ENCODE measurements at regions not wholly inside any gene's neighbourhood (a gene's known extent, or its start where the extent isn't known, plus 50 kb on each side); places are given as distances from the start of the nearest gene placed in this dataset.
"Not testable (repeated sequence)": the region's sequence is repeated elsewhere in the genome, so short reads cannot be mapped to it uniquely, and the experiment has no call there.

- no peak for DNase-seq
These were observed 204.9 kb downstream of the DAD1 start for GRCh38 chr14:22384167-22384549.

DNA sequence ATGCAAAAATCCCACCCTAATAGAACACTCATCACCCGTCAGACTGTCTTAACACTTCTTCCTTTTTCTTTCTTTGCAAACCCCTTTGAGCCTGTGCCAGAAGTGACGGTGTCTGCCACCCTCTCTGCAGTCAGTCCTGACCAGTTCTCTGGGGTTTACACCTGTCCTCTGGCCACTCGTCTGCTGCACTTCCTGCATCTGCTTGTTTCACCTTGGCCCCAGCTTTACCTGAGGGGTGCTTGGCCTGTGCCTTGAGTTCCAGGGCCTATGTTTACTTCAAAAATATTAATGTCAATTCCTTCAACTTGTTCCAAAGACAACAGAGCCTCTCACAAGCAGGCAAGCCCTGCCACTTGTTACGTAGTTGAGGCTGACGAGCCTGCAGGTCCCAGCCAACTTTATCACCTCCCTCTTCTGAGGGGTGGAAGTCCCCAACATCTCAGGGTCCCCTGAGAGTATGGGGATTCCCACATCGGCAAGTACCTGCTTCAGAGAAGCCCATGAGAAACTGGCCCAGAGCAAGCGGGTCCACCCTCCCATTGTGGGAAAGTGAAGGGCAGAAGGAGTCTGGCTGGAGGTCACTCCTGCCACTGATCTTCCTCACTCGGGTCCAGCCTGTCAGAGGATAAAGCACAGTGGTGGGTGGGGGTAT is 205.4 kb downstream of the DAD1 start:
- DNase-seq = no peak

- no peak for DNase-seq
These were observed 206.1 kb downstream of the DAD1 start for GRCh38 chr14:22382955-22383354.

DNA sequence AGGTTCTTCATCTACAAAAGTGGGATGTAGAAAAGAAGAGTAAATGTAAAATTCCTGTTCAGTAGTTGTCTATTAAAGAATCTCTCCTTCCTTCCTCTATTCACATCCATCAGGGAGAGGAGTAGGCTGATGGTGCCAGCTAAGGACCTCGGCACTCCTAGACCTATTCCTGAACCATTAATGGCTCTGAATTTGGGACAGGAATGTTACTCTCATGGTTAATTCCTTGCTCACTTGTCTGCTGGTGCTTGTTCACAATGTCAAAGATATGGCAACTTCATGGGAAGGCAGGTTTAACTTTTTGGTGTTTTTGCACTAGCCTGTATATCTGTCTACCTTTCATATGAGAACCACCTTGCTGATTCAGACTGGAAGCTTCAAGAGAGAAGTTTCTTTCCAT is 206.6 kb downstream of the DAD1 start:
- no peak for DNase-seq

GRCh38 chr14:22381766-22382165 is 207.3 kb downstream of the DAD1 start:
- no peak for DNase-seq

GRCh38 chr14:22381408-22381760 is 207.6 kb downstream of the DAD1 start:
- no peak for DNase-seq

- DNase-seq = no peak
These were observed 208.2 kb downstream of the DAD1 start for GRCh38 chr14:22380571-22381407.

DNA sequence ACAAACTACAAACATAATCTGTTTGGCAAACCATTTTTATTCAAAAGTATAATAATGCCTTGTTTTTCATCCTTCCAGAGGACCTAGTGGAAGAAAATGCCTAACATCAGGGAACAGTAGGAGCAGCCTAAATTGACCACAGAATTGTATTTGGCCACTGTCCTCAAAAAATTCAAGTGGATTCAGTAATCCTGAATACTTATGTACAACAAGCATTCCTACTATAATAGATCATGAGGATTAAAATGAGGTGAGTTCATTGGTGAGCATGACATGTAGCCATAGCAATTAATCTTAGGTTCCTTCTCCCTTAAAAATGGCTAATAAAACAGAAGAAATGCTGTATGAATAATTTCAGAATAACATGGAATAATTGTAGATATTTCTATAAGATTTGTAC is 209.3 kb downstream of the DAD1 start:
- DNase-seq = peak; percentile 33

- DNase-seq = no peak
These were observed 210.8 kb downstream of the DAD1 start for GRCh38 chr14:22378181-22378580.

GRCh38 chr14:22375321-22375930 is 213.6 kb downstream of the DAD1 start:
- peak; percentile 39 for DNase-seq

DNA sequence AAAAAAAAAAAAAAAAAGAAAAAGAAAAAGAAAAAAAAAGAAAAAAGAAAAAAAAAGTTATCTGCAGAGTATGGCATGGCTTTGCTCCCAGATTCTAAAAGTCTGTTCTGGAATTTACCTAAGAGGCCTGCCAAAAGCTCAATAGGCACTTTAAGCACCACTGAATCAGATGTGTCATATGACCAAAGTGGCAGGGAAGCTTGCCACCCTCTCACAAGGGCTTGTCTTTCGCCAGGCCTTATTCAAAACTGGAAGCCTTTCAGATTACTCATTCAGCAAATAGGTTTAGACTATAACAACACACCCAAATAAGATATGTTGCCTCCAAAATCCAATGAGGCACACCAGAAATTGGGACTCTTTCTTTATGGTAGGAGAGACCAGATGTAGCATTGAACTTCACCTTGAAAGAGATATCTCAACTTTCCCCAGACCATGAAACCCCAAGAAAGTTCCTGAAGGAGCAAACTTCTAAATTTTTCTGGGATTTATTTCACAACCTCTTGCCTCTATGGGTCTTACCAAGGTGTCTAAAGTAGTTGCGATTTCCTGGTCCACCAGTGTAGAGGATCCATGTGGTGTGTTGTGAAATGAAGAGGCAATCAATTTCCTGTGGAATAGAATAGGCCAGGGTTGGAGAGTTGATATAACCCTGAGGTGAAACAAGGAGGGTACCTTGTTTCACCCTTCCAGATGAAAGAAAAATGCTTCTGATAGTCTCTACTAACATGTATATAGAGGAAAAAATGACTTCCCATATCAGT is 218.8 kb downstream of the DAD1 start:
- peak; percentile 61 for DNase-seq

GRCh38 chr14:22358726-22359125 is 230.3 kb downstream of the DAD1 start:
- no peak for DNase-seq

GRCh38 chr14:22349281-22349680 is 239.7 kb downstream of the DAD1 start:
- not testable (repeated sequence) for DNase-seq

GRCh38 chr14:22344673-22345072 is 244.4 kb downstream of the DAD1 start:
- no peak for DNase-seq

DNA sequence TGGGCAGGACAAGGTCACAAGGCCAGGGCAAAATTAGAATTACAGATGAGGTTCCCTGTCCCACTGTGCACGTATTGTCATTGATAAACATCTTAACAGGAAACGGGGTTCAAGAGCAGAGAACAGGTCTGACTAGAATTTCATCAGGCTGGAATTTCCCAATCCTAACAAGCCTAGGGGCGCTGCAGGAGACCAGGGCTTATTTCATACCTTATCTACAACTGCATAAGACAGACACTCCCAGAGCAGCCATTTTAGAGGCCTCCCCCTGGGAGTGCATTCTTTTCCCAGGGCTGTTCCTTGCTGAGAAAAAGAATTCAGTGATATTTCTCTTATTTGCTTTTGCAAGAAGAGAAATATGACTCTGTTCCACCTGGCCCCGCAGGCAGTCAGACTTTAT is 244.8 kb downstream of the DAD1 start:
- not testable (repeated sequence) for DNase-seq

GRCh38 chr14:22341049-22341448 is 248.0 kb downstream of the DAD1 start:
- DNase-seq = no peak

GRCh38 chr14:22338917-22339715 is 249.9 kb downstream of the DAD1 start:
- DNase-seq = no peak

GRCh38 chr14:22338381-22338780 is 250.6 kb downstream of the DAD1 start:
- DNase-seq = no peak

GRCh38 chr14:22337938-22338337 is 251.1 kb downstream of the DAD1 start:
- no peak for DNase-seq

DNA sequence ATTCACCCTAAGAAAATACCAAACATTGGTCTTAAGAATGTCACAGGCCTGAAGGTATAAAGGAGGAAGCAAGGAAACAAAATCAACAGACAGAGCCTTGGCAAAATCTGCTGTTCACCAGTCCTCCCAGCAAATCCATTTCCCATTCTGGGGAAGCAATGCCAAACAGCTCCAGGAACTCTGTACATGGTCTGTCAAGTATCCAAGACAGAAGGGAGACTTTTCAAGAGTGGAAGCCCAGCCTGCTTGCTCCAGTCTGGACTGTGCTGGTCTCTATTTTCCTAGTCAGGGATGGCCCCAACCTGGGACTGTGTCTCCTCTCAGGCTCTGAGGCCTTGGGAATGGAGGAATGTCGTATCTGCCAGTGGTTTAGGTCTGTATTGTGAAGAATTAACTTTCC is 251.5 kb downstream of the DAD1 start:
- no peak for DNase-seq

- DNase-seq = no peak
These were observed 253.0 kb downstream of the DAD1 start for GRCh38 chr14:22336031-22336430.

DNA sequence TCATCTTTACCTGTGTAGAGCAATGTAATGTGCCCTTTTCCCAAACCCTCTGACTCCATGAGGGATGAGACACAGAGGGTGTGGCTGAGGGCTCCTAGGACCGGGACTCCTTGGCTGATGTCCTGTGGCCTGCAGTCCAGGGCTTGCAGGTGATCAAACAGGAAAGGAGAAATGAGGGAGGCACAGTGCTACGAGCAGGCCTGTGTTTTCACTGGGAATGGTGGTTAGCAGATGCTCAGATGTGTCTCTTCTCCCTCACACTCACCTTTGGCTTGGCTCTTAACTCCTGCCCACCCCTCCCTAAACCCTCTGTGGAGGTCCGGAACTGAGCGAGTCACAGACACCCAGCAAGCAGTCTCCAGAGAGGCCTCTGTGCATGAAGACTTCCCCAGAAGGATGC is 254.4 kb downstream of the DAD1 start:
- DNase-seq = no peak

GRCh38 chr14:22334275-22334577 is 254.8 kb downstream of the DAD1 start:
- DNase-seq = no peak

Data from NCI-H226 (cell line).